GM18505 (cell line): ENCODE measurements at regions not wholly inside any gene's neighbourhood (a gene's known extent, or its start where the extent isn't known, plus 50 kb on each side); places are given as distances from the start of the nearest gene placed in this dataset.
"Not testable (repeated sequence)": the region's sequence is repeated elsewhere in the genome, so short reads cannot be mapped to it uniquely, and the experiment has no call there.

ENCODE experiments used
- ATAC-seq: cut with Tn5 transposase; IDR thresholded peaks from one replicate; pipeline ENCODE4 v1.9.1; 2021; ENCODE audit not compliant: unreplicated experiment
- POLR2A ChIP-seq: IDR thresholded peaks from 4 replicates; pipeline ENCODE4 v1.6.1; 2011; ENCODE audit warnings: borderline replicate concordance; ENCODE audit not compliant: insufficient read depth, insufficient read length; ENCODE audit errors: extremely low read depth

GRCh38 chr1:68814067-68814466 lies 317.2 kb upstream of the DEPDC1 start:
- no peak for ATAC-seq
- no peak for TF ChIP-seq POLR2A

GRCh38 chr1:68815632-68816031 lies 318.8 kb upstream of the DEPDC1 start:
- no peak for TF ChIP-seq POLR2A
- no peak for ATAC-seq

DNA sequence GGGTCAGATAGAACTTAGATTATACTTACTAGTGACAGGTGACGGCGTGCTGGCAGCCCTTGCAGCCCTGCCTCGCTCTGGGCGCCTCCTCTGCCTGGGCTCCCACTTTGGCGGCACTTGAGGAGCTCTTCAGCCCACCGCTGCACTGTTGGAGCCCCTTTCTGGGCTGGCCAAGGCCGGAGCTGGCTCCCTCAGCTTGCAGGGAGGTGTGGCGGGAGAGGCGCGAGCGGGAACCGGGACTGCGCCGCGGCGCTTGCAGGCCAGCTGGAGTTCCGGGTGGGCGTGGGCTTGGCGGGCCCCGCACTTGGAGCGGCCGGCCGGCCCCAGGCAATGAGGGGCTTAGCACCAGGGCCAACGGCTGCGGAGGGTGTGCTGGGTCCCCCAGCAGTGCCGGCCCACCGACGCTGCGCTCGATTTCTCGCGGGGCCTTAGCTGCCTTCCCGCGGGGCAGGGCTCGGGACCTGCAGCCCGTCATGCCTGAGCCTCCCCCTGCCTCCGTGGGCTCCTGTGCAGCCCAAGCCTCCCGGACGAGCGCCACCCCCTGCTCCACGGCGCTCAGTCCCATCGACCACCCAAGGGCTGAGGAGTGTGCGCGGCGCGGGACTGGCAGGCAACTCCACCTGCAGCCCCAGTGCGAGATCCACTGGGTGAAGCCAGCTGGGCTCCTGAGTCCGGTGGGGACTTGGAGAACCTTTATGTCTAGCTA lies 320.8 kb upstream of the DEPDC1 start:
- ATAC-seq, result not testable (repeated sequence)

- ATAC-seq, result no peak
- TF ChIP-seq POLR2A, result no peak
Measured at GRCh38 chr1:68819190-68819829, 322.4 kb upstream of the DEPDC1 start.

DNA sequence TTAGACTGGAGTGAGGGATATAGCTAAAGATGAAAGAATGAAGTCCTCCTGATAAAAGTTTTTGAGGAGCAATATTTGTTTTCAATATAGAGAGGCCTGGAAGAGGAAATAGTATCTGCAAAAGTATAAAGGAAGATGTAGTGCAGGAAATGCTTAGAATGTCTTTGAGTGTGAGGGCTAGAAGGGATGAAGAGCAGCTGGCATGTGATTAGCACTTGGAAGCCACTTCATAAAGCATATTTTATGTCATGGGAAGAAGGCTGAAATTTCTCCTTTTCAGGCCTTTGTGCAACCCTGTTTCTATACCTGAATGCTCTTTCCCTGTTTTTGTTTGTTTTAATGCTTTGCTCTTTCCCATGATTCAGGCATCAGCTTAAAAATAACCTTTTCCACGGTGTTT lies 323.3 kb upstream of the DEPDC1 start:
- no peak for TF ChIP-seq POLR2A
- no peak for ATAC-seq

DNA sequence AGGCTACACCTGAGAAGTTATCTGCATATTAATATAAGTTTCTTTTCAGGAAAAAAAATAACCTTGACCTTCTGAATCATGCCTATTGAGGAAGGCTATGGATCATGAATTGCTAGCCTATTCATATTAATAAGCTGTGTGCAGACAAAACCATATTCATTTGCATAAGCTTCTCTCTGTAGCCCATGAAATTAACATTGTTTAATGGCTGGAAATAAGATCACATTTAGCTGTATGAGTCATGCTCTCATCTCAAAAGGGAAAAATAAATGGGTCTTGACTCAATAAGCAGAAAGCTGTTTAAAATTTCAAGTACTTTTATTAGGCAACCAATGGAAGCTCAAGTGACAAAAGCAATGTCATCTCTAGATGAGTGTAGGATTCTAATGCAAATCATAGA lies 330.0 kb upstream of the DEPDC1 start:
- no peak for TF ChIP-seq POLR2A
- ATAC-seq, result no peak

DNA sequence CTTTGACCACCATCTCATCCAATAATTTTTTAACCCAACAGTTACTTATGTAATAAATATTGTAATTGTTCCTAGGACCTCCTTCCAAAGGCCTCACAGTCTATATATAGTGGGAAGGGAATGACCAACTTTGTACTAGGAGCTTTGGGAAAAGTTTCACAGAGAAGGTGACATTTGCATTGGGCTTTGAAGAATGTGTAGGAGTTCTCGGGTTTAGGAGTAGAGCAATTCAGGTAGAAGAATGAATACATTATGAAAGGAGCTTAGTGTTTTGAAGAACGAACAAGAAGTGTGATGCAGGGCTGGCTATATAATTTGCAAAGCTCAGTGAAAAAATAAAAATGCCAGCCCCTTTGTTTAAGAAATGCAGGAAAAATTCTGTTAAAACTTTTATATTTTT lies 330.4 kb upstream of the DEPDC1 start:
- ATAC-seq, result no peak
- TF ChIP-seq POLR2A, result no peak

- no peak for TF ChIP-seq POLR2A
- ATAC-seq, result no peak
Measured at GRCh38 chr1:68828013-68828412, 331.1 kb upstream of the DEPDC1 start.

GRCh38 chr1:68831281-68831680 lies 334.4 kb upstream of the DEPDC1 start:
- TF ChIP-seq POLR2A, result no peak

GRCh38 chr1:68848017-68848416 lies 351.1 kb upstream of the DEPDC1 start:
- ATAC-seq, result no peak
- no peak for TF ChIP-seq POLR2A

More at GRCh38 chr1:68831281-68831680, 334.4 kb upstream of the DEPDC1 start:
- no peak for ATAC-seq

DNA sequence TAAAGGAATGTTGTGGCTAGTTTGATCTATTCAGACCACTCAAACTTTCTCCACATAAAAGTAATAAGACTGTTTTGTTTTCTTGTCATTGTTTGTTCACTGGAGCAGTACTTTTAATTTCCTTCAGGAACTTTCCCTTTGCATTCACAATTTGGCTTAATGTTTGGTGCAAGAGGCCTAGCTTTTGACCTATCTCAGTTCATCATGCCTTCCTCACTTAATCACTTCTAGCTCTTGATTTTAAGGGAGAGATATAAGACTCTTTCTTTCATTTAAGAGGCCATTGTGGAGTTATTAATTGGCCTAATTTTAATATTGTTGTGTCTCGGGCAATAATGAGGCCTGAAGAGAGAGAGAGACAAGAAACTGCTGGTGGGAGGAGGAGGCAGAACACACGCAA lies 371.7 kb upstream of the DEPDC1 start:
- ATAC-seq, result no peak
- no peak for TF ChIP-seq POLR2A

DNA sequence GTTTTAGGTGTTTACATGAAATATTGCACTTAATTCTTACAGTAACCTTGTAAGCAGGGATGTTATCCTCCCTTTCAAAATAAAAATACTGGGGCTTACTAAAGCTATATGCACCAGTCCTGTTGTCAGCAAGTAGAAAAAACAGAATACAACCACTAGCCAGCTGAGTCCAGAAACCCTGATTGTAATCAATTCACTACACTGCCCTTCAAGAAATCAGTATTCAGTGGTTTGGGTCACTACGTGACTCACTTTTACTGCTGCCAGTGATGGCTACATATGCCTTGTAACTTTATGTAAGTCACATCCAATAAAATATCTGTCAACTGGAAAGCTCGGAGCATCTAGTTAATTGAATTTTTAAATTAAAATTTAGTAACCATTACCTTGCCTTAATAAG lies 376.3 kb upstream of the DEPDC1 start:
- no peak for ATAC-seq
- no peak for TF ChIP-seq POLR2A

DNA sequence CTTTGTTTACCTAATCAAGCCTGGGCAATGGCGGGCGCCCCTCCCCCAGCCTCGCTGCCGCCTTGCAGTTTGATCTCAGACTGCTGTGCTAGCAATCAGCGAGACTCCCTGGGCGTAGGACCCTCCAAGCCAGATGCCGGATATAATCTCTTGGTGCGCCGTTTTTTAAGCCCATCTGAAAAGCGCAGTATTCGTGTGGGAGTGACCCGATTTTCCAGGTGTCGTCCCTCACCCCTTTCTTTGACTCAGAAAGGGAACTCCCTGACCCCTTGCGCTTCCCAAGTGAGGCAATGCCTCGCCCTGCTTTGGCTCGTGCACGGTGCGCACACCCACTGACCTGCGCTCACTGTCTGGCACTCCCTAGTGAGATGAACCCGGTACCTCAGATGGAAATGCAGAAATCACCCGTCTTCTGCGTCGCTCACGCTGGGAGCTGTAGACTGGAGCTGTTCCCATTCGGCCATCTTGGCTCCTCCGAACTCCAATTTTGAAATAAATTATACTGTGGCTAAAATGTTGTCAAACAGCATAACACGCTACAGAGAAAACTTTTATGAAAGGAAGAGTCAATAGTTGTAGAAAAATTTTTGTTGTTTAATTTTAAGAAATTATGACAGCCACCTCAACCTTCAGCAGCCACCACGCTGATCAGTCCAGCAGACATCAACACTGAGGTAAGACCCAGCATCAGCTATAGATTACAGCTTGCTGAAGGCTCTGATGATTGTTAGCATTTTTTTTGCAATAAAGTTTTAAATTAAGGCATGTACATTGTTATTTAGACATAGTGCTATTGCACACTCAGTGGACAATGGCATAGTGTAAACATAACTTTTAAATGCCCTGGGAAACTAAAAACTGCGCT lies 384.7 kb upstream of the DEPDC1 start:
- ATAC-seq, result not testable (repeated sequence)

- no peak for ATAC-seq
Measured at GRCh38 chr1:68889471-68889870, 392.6 kb upstream of the DEPDC1 start.

More at GRCh38 chr1:68889471-68889870, 392.6 kb upstream of the DEPDC1 start:
- no peak for TF ChIP-seq POLR2A
